ENCODE measurements at regions not wholly inside any gene's neighbourhood (a gene's known extent, or its start where the extent isn't known, plus 50 kb on each side); places are given as distances from the start of the nearest gene placed in this dataset.

- Histone ChIP-seq H3K9me3 (no peaks in the 10 kb centered on the region), H3K36me3 (no peaks in the 10 kb centered on the region), H3K27ac (no peak overlapping the region), H3K4me3 (no peak overlapping the region), H3K27me3 (replicated peaks in 1 of 7) (no peaks in the 10 kb centered on the region), H3K4me1 (no peaks in the 10 kb centered on the region)
- TF ChIP-seq POLR2AphosphoS5 (IDR thresholded peaks at IDR 0.05), result no peak
- TF ChIP-seq POLR2A (IDR thresholded peaks at IDR 0.05), result no peak
- TF ChIP-seq, protein P1, sequence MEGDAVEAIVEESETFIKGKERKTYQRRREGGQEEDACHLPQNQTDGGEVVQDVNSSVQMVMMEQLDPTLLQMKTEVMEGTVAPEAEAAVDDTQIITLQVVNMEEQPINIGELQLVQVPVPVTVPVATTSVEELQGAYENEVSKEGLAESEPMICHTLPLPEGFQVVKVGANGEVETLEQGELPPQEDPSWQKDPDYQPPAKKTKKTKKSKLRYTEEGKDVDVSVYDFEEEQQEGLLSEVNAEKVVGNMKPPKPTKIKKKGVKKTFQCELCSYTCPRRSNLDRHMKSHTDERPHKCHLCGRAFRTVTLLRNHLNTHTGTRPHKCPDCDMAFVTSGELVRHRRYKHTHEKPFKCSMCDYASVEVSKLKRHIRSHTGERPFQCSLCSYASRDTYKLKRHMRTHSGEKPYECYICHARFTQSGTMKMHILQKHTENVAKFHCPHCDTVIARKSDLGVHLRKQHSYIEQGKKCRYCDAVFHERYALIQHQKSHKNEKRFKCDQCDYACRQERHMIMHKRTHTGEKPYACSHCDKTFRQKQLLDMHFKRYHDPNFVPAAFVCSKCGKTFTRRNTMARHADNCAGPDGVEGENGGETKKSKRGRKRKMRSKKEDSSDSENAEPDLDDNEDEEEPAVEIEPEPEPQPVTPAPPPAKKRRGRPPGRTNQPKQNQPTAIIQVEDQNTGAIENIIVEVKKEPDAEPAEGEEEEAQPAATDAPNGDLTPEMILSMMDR (IDR thresholded peaks at IDR 0.05 in 8 of 11, conservative IDR thresholded peaks at IDR 0.05 in 3 of 11), result no peak
- DNase-seq, result no peak
- WGBS, 5 donors, result 70 to 89% (median 77%) methylated on average over 5 of the region's 5 CpGs
- intact Hi-C loops (cut with DNase I; ENCODE audit: low total_unique reads), result no loop called here
These were observed 193.9 kb upstream of the SALL3 start for GRCh38 chr18:78785706-78786105.

DNA sequence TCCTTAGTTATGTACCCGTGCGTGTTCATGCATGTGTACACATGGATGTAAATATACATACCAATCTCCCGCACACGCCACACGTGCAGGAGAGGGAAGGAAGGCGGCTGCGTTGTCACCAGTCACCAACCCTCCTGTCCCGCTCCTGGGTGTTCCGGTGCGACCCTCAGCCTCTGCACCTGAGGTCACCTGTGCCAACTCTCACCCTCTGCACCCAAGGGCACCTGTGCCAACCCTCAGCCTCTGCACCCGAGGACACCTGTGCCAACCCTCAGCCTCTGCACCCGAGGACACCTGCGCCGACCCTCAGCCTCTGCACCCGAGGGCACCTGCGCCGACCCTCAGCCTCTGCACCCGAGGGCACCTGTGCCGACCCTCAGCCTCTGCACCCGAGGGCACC is 192.8 kb upstream of the SALL3 start:
- Histone ChIP-seq H3K27ac (no peak overlapping the region), H3K4me1 (no peaks in the 10 kb centered on the region), H3K4me3 (no peak overlapping the region), H3K36me3 (no peaks in the 10 kb centered on the region), H3K9me3 (no peaks in the 10 kb centered on the region), H3K27me3 (replicated peaks in 1 of 7) (no peaks in the 10 kb centered on the region)
- peak; percentile 47 for DNase-seq
- intact Hi-C loops (cut with DNase I; ENCODE audit: low total_unique reads), result no loop called here
- 93% methylated on average over 15 to 19 of the region's 20 CpGs for WGBS, 5 donors
- TF ChIP-seq POLR2A (IDR thresholded peaks at IDR 0.05) (no peak), POLR2AphosphoS5 (IDR thresholded peaks at IDR 0.05) (no peak)
- TF ChIP-seq, protein P1 (IDR thresholded peaks at IDR 0.05 in 8 of 11, conservative IDR thresholded peaks at IDR 0.05 in 3 of 11), result no peak

DNA sequence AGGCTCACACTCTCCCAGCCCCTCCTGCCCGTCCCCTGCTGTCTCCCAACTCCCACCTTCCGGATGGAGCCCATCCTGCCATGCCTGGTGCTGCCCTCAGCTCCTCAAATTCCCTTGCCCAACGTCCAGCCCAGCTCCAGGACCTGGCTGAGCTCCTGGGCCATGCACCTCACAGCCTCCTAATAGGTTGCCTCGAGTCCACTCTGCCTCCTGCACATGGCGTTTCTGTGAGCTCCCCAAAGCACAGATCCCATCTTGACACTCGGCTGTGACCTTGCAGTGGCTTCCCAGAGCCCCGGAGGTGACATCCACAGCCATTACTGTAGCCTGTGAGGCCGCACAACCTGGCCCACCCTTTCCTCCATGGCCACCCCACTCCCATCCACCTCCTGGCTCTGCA is 191.9 kb upstream of the SALL3 start:
- TF ChIP-seq POLR2A (IDR thresholded peaks at IDR 0.05), result no peak
- TF ChIP-seq POLR2AphosphoS5 (IDR thresholded peaks at IDR 0.05), result no peak
- TF ChIP-seq, protein P1 (IDR thresholded peaks at IDR 0.05 in 8 of 11, conservative IDR thresholded peaks at IDR 0.05 in 3 of 11), result no peak
- no peaks in the 10 kb centered on the region for H3K27me3 ChIP-seq (replicated peaks in 1 of 7)
- H3K27ac ChIP-seq, result no peak overlapping the region
- intact Hi-C loops (cut with DNase I; ENCODE audit: low total_unique reads), result no loop called here
- H3K36me3 ChIP-seq, result no peaks in the 10 kb centered on the region
- DNase-seq, result peak; percentile 49
- no peaks in the 10 kb centered on the region for H3K9me3 ChIP-seq
- H3K4me1 ChIP-seq, result no peaks in the 10 kb centered on the region
- WGBS, 5 donors, result 60 to 74% (median 66%) methylated on average over 7 to 8 of the region's 8 CpGs
- no peak overlapping the region for H3K4me3 ChIP-seq

DNA sequence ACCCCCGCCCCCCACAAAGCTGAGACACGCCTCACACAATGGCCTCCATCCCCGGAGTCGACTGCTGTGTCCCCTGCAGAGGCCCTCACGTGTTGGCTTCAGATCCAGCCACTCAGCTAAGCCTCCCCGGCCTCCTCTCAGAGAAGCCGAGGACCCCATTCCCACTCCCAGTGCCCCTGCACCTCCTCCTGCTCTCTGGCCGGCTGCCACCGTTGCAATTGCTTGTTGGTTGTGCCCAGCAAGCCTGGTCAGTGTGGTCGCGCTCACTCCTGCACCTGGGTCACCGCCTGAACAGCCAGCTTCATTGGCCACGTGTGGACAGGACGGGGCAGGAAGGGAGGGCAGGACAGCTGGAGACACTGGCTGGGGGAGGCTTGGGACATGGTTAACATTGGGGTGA is 191.5 kb upstream of the SALL3 start:
- Histone ChIP-seq H3K27ac (no peak overlapping the region), H3K36me3 (no peaks in the 10 kb centered on the region), H3K27me3 (replicated peaks in 1 of 7) (no peaks in the 10 kb centered on the region), H3K4me1 (no peaks in the 10 kb centered on the region), H3K9me3 (no peaks in the 10 kb centered on the region), H3K4me3 (no peak overlapping the region)
- intact Hi-C loops (cut with DNase I; ENCODE audit: low total_unique reads), result no loop called here
- 81 to 91% (median 82%) methylated on average over 13 to 14 of the region's 14 CpGs for WGBS, 5 donors
- peak; percentile 73 for DNase-seq
- TF ChIP-seq POLR2AphosphoS5 (IDR thresholded peaks at IDR 0.05), result no peak
- TF ChIP-seq, protein P1 (IDR thresholded peaks at IDR 0.05 in 8 of 11, conservative IDR thresholded peaks at IDR 0.05 in 3 of 11), result no peak
- TF ChIP-seq POLR2A (IDR thresholded peaks at IDR 0.05), result no peak

Data from spleen (tissue), 11 donors.